ENCODE measurements at regions not wholly inside any gene's neighbourhood (a gene's known extent, or its start where the extent isn't known, plus 50 kb on each side); places are given as distances from the start of the nearest gene placed in this dataset.

DNA sequence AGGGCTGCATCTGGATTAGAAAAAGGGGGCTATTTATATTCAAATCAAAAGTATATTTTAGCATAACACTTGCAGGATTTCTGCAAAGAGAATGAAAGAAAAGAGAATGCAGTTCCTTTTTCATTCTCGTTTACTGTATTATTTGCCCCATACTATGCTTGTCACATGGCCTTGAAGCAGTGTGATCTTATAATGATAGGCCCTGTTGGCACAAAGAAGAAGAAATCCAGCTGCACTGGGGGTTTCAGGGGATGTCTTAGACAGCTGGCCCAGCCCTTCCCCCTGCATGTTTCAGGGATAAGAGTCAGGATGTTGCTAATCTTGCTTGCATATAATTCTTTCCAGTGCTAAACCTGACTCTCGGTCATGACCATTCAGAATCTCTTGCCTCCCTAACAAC is 369.5 kb downstream of the SEC16B start:
- TF ChIP-seq EZH2 (IDR thresholded peaks at IDR 0.05) (no peak), POLR2AphosphoS5 (IDR thresholded peaks at IDR 0.05; ENCODE audit: borderline replicate concordance, low read depth, low read length) (no peak), FOXP2 (optimal IDR thresholded peaks at IDR 0.05; ENCODE audit: control extremely low read depth, extremely low read length, insufficient read depth) (no peak)

All from SK-N-MC (cell line).